ENCODE measurements at regions not wholly inside any gene's neighbourhood (a gene's known extent, or its start where the extent isn't known, plus 50 kb on each side); places are given as distances from the start of the nearest gene placed in this dataset.

GRCh38 chr1:218079820-218080219, 205.3 kb upstream of the RRP15 start:
- TF ChIP-seq CTCF (IDR thresholded peaks at IDR 0.05; ENCODE audit: low read depth, low read length, missing input control): no peak
- no peak for TF ChIP-seq ZBTB33 (IDR thresholded peaks at IDR 0.05)
- TF ChIP-seq GABPA (IDR thresholded peaks at IDR 0.05 in 1 of 2, conservative IDR thresholded peaks at IDR 0.05 in 1 of 2): no peak
- no peak for TF ChIP-seq FOXA2 (IDR thresholded peaks at IDR 0.05)
- no peak for TF ChIP-seq EGR1 (IDR thresholded peaks at IDR 0.05; ENCODE audit: low read depth in 2 of 2)
- TF ChIP-seq RAD21 (IDR thresholded peaks at IDR 0.05): no peak
- no peak for TF ChIP-seq REST (IDR thresholded peaks at IDR 0.05)
- no peak for TF ChIP-seq YY1 (IDR thresholded peaks at IDR 0.05)
- no peak for TF ChIP-seq TAF1 (conservative IDR thresholded peaks at IDR 0.05)
- TF ChIP-seq SP1 (IDR thresholded peaks at IDR 0.05): no peak
- TF ChIP-seq MAX (IDR thresholded peaks at IDR 0.05): no peak
- no peak for TF ChIP-seq ATF3 (IDR thresholded peaks at IDR 0.05)
- no peak for TF ChIP-seq RXRA (IDR thresholded peaks at IDR 0.05)

Measured in liver (tissue), 3 donors.